HEK293T (cell line): ENCODE measurements at regions not wholly inside any gene's neighbourhood (a gene's known extent, or its start where the extent isn't known, plus 50 kb on each side); places are given as distances from the start of the nearest gene placed in this dataset.
"Not testable (repeated sequence)": the region's sequence is repeated elsewhere in the genome, so short reads cannot be mapped to it uniquely, and the experiment has no call there.

ENCODE experiments used
- CTCF ChIA-PET: fragments of 350-600 bp; formaldehyde crosslinking; extraction: SDS; loops from one replicate; lab custom pipeline; 2021; ENCODE audit warnings: antibody characterized with exemption, inconsistent platforms; lab: Yijun Ruan, JAX
- POLR2A ChIA-PET: fragments of 350-600 bp; formaldehyde crosslinking; extraction: SDS; loops from one replicate; lab custom pipeline; 2020; ENCODE audit warnings: antibody characterized with exemption, inconsistent platforms; lab: Yijun Ruan, JAX
- DNase-seq: peaks from one replicate; pipeline ENCODE4 v3.0.0; 2012; ENCODE audit warnings: mixed read lengths; ENCODE audit errors: extremely low spot score
- ARNT ChIP-seq: fragments of 450-650 bp; IDR thresholded peaks from 2 replicates; pipeline ENCODE4 v1.6.1; 2017; ENCODE audit warnings: mild to moderate bottlenecking
- BHLHE40 ChIP-seq: fragments of 450-650 bp; IDR thresholded peaks from 2 replicates; pipeline ENCODE4 v1.6.1; 2016; ENCODE audit warnings: mild to moderate bottlenecking, moderate library complexity, borderline replicate concordance
- CTBP1 ChIP-seq: fragments of 450-650 bp; IDR thresholded peaks from 2 replicates; pipeline ENCODE4 v1.6.1; 2016; ENCODE audit warnings: borderline replicate concordance
- ELF4 ChIP-seq: fragments of 450-650 bp; IDR thresholded peaks from 2 replicates; pipeline ENCODE4 v1.6.1; 2017; ENCODE audit warnings: antibody characterized with exemption
- FOXA1 ChIP-seq: fragments of 450-650 bp; IDR thresholded peaks from 2 replicates; pipeline ENCODE4 v1.6.1; 2016; ENCODE audit warnings: mild to moderate bottlenecking
- FOXK2 ChIP-seq: fragments of 450-650 bp; IDR thresholded peaks from 2 replicates; pipeline ENCODE4 v1.6.1; 2016; ENCODE audit warnings: mild to moderate bottlenecking
- FOXM1 ChIP-seq: fragments of 450-650 bp; IDR thresholded peaks from 2 replicates; pipeline ENCODE4 v1.6.1; 2017; ENCODE audit warnings: mild to moderate bottlenecking, borderline replicate concordance
- HDGF ChIP-seq: fragments of 450-650 bp; IDR thresholded peaks from 2 replicates; pipeline ENCODE4 v1.6.1; 2017; ENCODE audit warnings: antibody characterized with exemption, borderline replicate concordance
- L3MBTL2 ChIP-seq: fragments of 450-650 bp; conservative IDR thresholded peaks from 2 replicates; pipeline ENCODE4 v1.6.1; 2016; ENCODE audit warnings: mild to moderate bottlenecking
- LEF1 ChIP-seq: fragments of 450-650 bp; IDR thresholded peaks from 2 replicates; pipeline ENCODE4 v1.6.1; 2017; ENCODE audit warnings: mild to moderate bottlenecking, borderline replicate concordance
- NFRKB ChIP-seq: fragments of 450-650 bp; IDR thresholded peaks from 2 replicates; pipeline ENCODE4 v1.6.1; 2016; ENCODE audit warnings: mild to moderate bottlenecking, moderate library complexity
- PKNOX1 ChIP-seq: fragments of 450-650 bp; IDR thresholded peaks from 2 replicates; pipeline ENCODE4 v1.6.1; 2016
- SP1 ChIP-seq: fragments of 450-650 bp; IDR thresholded peaks from 2 replicates; pipeline ENCODE4 v1.6.1; 2017
- SUZ12 ChIP-seq: fragments of 450-650 bp; IDR thresholded peaks from 2 replicates; pipeline ENCODE4 v1.6.1; 2016; ENCODE audit warnings: mild to moderate bottlenecking
- TARDBP ChIP-seq: fragments of 450-650 bp; IDR thresholded peaks from 2 replicates; pipeline ENCODE4 v1.6.1; 2016
- ZNF384 ChIP-seq: fragments of 450-650 bp; IDR thresholded peaks from 2 replicates; pipeline ENCODE4 v1.6.1; 2016

- POLR2A ChIA-PET = no interaction called here
- CTCF ChIA-PET = no interaction called here
- DNase-seq = no peak
- TF ChIP-seq ELF4 = no peak
- no peak for TF ChIP-seq FOXM1
Observed at GRCh38 chr9:85466834-85467233, 274.9 kb downstream of the AGTPBP1 start.

GRCh38 chr9:85458114-85458864, 283.5 kb downstream of the AGTPBP1 start:
- CTCF ChIA-PET = not testable (repeated sequence)

GRCh38 chr9:85453850-85454249, 287.9 kb downstream of the AGTPBP1 start:
- ChIA-PET POLR2A (no interaction called here), CTCF (no interaction called here)
- TF ChIP-seq SP1 (no peak), LEF1 (no peak), ZNF384 (no peak), ELF4 (no peak), FOXM1 (no peak), CTBP1 (no peak), L3MBTL2 (no peak), FOXA1 (no peak), TARDBP (no peak), PKNOX1 (no peak), BHLHE40 (no peak), FOXK2 (no peak), HDGF (no peak)
- DNase-seq = no peak

More at GRCh38 chr9:85458114-85458864, 283.5 kb downstream of the AGTPBP1 start:
- DNase-seq, POLR2A ChIA-PET: not testable (repeated sequence)

GRCh38 chr9:85452841-85453240, 288.9 kb downstream of the AGTPBP1 start:
- no peak for TF ChIP-seq ELF4
- TF ChIP-seq FOXK2 = no peak
- no peak for TF ChIP-seq FOXA1
- no peak for TF ChIP-seq ZNF384
- TF ChIP-seq CTBP1 = no peak
- TF ChIP-seq PKNOX1 = no peak
- TF ChIP-seq NFRKB = no peak
- TF ChIP-seq TARDBP = no peak
- TF ChIP-seq BHLHE40 = no peak
- TF ChIP-seq HDGF = no peak
- TF ChIP-seq L3MBTL2 = no peak
- TF ChIP-seq SUZ12 = no peak
- TF ChIP-seq LEF1 = no peak
- TF ChIP-seq ARNT = no peak
- no peak for TF ChIP-seq SP1
- TF ChIP-seq FOXM1 = no peak
- POLR2A ChIA-PET = no interaction called here
- CTCF ChIA-PET = no interaction called here
- no peak for DNase-seq

- POLR2A ChIA-PET = no interaction called here
- DNase-seq = no peak
- no peak for TF ChIP-seq FOXA1
- no peak for TF ChIP-seq LEF1
- TF ChIP-seq ARNT = no peak
- no peak for TF ChIP-seq HDGF
- CTCF ChIA-PET = no interaction called here
Observed at GRCh38 chr9:85451680-85452079, 290.1 kb downstream of the AGTPBP1 start.

GRCh38 chr9:85445887-85446286, 295.9 kb downstream of the AGTPBP1 start:
- ChIA-PET CTCF (no interaction called here), POLR2A (no interaction called here)
- DNase-seq = no peak
- TF ChIP-seq ZNF384 = no peak
- no peak for TF ChIP-seq ARNT
- no peak for TF ChIP-seq PKNOX1
- TF ChIP-seq FOXM1 = no peak
- TF ChIP-seq ELF4 = no peak
- no peak for TF ChIP-seq LEF1
- TF ChIP-seq SUZ12 = no peak
- TF ChIP-seq FOXA1 = no peak

GRCh38 chr9:85444243-85444642, 297.5 kb downstream of the AGTPBP1 start:
- no peak for DNase-seq
- POLR2A ChIA-PET = no interaction called here
- CTCF ChIA-PET = no interaction called here
- TF ChIP-seq CTBP1 (no peak), HDGF (no peak), PKNOX1 (no peak), SP1 (no peak), FOXK2 (no peak), BHLHE40 (no peak)
